Fibroblast of the aortic adventitia (primary cell): ENCODE measurements at regions not wholly inside any gene's neighbourhood (a gene's known extent, or its start where the extent isn't known, plus 50 kb on each side); places are given as distances from the start of the nearest gene placed in this dataset.

Experiments
- DNase-seq: peaks from one replicate; pipeline ENCODE4 v3.0.0-alpha.2; 2010; ENCODE audit warnings: low read depth
- H3K4me3 ChIP-seq: 2 replicates; pipeline ENCODE4 v1.5.1; 2011; ENCODE audit warnings: low read depth, mild to moderate bottlenecking, control low read depth, low read length, moderate library complexity
- TF ChIP-seq, protein P1 (sequence below): IDR thresholded peaks from 2 replicates; pipeline ENCODE4 v1.5.1; 2011; ENCODE audit warnings: mild to moderate bottlenecking, low read length, control low read depth, inconsistent platforms; ENCODE audit not compliant: insufficient read depth

- no peak for DNase-seq
- TF ChIP-seq, protein P1, sequence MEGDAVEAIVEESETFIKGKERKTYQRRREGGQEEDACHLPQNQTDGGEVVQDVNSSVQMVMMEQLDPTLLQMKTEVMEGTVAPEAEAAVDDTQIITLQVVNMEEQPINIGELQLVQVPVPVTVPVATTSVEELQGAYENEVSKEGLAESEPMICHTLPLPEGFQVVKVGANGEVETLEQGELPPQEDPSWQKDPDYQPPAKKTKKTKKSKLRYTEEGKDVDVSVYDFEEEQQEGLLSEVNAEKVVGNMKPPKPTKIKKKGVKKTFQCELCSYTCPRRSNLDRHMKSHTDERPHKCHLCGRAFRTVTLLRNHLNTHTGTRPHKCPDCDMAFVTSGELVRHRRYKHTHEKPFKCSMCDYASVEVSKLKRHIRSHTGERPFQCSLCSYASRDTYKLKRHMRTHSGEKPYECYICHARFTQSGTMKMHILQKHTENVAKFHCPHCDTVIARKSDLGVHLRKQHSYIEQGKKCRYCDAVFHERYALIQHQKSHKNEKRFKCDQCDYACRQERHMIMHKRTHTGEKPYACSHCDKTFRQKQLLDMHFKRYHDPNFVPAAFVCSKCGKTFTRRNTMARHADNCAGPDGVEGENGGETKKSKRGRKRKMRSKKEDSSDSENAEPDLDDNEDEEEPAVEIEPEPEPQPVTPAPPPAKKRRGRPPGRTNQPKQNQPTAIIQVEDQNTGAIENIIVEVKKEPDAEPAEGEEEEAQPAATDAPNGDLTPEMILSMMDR, result no peak
- H3K4me3 ChIP-seq, result no peak overlapping the region
Measured at GRCh38 chr11:37406651-37407050, 808.6 kb upstream of the RAG2 start.

DNA sequence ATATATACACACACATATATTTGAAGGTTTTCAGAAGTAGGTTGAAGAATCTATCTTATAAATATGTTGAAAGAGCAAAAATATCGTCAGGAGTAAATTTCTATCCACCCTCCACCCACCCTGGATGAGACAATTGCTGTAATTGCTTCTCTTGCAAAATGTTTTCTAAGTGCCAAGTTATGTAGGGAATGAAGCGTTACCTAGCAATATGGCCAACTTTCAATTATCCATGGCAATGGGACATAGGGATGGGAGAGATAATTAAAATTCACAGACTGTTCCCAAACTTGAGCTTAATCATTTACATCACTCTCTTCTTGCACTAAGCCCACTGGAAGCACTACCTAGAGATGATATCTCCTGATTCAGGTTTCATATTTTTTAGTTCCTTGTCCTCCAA lies 806.2 kb upstream of the RAG2 start:
- no peak overlapping the region for H3K4me3 ChIP-seq
- no peak for DNase-seq
- TF ChIP-seq, protein P1, result no peak

DNA sequence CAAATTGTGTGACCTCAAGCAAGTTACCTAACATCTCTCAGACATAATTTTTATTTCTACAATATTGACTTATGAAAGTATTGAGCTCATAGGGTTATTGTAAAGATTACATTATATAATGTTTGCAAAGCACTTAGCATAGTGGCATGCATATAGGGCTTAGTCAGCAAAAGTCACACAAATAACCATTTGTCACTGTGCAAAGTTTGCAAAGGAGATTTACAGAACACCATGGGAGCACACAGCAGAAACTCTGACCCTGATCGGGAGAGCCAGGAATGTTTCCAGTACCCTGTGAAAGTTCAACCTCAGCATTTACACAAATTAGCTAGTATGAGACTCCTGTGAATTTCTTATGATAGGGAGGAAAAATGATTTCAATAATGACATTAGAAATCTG lies 804.6 kb upstream of the RAG2 start:
- no peak overlapping the region for H3K4me3 ChIP-seq
- TF ChIP-seq, protein P1, result no peak
- DNase-seq, result no peak

GRCh38 chr11:37394236-37394870 lies 796.3 kb upstream of the RAG2 start:
- no peak for DNase-seq
- no peak overlapping the region for H3K4me3 ChIP-seq

DNA sequence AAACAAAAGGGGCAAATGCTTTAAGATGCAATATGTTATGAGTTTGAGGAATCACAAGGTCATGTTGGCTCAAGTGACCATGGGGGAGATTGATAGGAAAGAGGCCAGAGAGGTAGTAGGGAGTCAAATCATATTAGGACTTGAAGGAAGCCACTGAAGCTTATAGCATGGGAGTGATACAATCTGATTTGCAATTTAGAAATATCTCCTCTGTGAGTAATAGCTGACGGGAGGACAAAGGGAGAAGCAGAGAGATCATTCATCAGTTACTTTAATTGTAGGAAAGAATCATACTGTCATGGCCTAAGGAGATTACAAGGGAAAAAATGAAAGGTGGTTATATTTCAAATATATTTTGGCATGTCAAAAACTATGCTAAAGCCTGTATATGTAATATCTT lies 793.6 kb upstream of the RAG2 start:
- DNase-seq, result no peak
- H3K4me3 ChIP-seq, result no peak overlapping the region
- TF ChIP-seq, protein P1, result no peak

More at GRCh38 chr11:37394236-37394870, 796.3 kb upstream of the RAG2 start:
- TF ChIP-seq, protein P1, result no peak

DNA sequence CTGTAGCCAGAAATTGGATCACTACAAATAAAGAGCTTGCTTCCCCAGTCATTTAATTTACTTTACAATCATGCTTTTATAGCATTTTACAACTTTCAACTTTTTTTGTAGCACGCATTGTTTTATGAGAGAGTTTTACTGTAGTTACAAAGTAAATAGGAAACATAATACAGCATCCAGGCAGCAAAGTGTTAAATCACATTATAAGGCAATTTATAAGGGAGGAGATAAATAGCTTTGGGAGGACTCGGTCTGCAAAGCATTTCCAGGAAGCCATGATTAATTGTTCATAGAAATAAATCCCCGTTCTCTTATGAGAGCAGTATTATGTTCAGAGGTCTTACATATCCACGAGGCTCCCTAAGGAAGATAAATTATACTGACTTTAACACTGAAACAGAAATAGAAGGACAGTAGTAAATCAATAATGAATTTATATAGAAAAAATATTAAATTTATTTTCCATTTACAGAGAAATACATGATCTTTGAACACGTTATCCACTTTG lies 792.6 kb upstream of the RAG2 start:
- no peak overlapping the region for H3K4me3 ChIP-seq
- DNase-seq, result no peak
- TF ChIP-seq, protein P1, result no peak

GRCh38 chr11:37378958-37379357 lies 780.9 kb upstream of the RAG2 start:
- DNase-seq, result no peak
- TF ChIP-seq, protein P1, result no peak
- H3K4me3 ChIP-seq, result no peak overlapping the region
